Small intestine (tissue), 7 donors: ENCODE measurements at regions not wholly inside any gene's neighbourhood (a gene's known extent, or its start where the extent isn't known, plus 50 kb on each side); places are given as distances from the start of the nearest gene placed in this dataset.

Experiments
- DNase-seq, 2 donors: peaks; one replicate each; pipeline versions ENCODE4 v3.0.0 to v3.0.0-alpha.2; 2013
- FAIRE-seq: peaks from 2 replicates; lab custom pipeline; 2012; peaks lifted over from hg19 to GRCh38; lab: Jason Lieb, UNC
- H3K27ac ChIP-seq, 3 donors: one replicate each; pipeline ENCODE4 v1.5.1; 2013; ENCODE audit warnings: low read length in 2 of 3, mild to moderate bottlenecking in 2 of 3, control low read depth in 1 of 3, inconsistent platforms in 1 of 3, low read depth in 1 of 3, moderate library complexity in 1 of 3
- H3K27me3 ChIP-seq, 3 donors: one replicate each; pipeline ENCODE4 v1.6.1; 2013; ENCODE audit warnings: low read length in 3 of 3, inconsistent platforms in 1 of 3; ENCODE audit not compliant: control insufficient read depth in 3 of 3, insufficient read depth in 3 of 3
- H3K36me3 ChIP-seq, 3 donors: one replicate each; pipeline ENCODE4 v1.6.1; 2013; ENCODE audit warnings: low read length in 3 of 3, inconsistent platforms in 1 of 3, low read depth in 1 of 3, mild to moderate bottlenecking in 1 of 3, moderate library complexity in 1 of 3; ENCODE audit not compliant: control insufficient read depth in 3 of 3, insufficient read depth in 2 of 3
- H3K4me1 ChIP-seq, 3 donors: one replicate each; pipeline ENCODE4 v1.6.1; 2013; ENCODE audit warnings: low read length in 2 of 3, inconsistent platforms in 1 of 3, low read depth in 1 of 3, mild to moderate bottlenecking in 1 of 3, moderate library complexity in 1 of 3; ENCODE audit not compliant: control insufficient read depth in 3 of 3, insufficient read depth in 2 of 3
- H3K4me3 ChIP-seq, 3 donors: one replicate each; pipeline ENCODE4 v1.5.1; 2013; ENCODE audit warnings: low read length in 3 of 3, control low read depth in 1 of 3, inconsistent platforms in 1 of 3, low read depth in 1 of 3, mild to moderate bottlenecking in 1 of 3, moderate library complexity in 1 of 3
- H3K9me3 ChIP-seq, 2 donors: one replicate each; pipeline ENCODE4 v1.6.1; 2013; ENCODE audit warnings: low read depth in 1 of 2, low read length in 1 of 2; ENCODE audit not compliant: control insufficient read depth in 2 of 2, insufficient read depth in 1 of 2
- WGBS, 3 donors: extraction: QIAGEN DNeasy Blood & Tissue Kit; methylation state at CpG; one replicate each; pipeline ENCODE4 v1.1.7; 2013; 5-methylcytosine and 5-hydroxymethylcytosine counted together
- donor health status: healthy with polysubstance abuse.
- donor health status: control.
- donor health status: control.
- donor health status: Bipolar disorder and iron deficiency.
- donor health status: healthy.

DNA sequence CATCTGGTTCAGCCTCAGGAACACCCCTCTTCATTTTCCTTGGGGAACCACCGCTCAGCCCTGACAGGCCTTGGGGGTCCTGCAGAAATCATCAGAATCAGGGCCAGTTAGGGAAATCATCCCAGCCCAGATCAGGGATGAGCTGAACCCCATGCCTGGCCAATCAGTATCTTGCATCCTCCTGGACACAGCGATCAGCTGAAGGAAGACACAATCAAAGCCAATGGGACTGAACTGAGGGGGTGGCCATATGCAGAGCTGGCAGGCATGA, 395.4 kb downstream of the MATN1 start:
- FAIRE-seq (no peak), DNase-seq (no peak)
- H3K27ac ChIP-seq = no peak overlapping the region
- H3K9me3 ChIP-seq = no peaks in the 10 kb centered on the region
- H3K4me1 ChIP-seq = no peaks in the 10 kb centered on the region
- H3K27me3 ChIP-seq = no peaks in the 10 kb centered on the region
- no peaks in the 10 kb centered on the region for H3K36me3 ChIP-seq
- H3K4me3 ChIP-seq = no peak overlapping the region
- 86 to 98% (median 97%) methylated on average over 2 of the region's 2 CpGs for WGBS, 3 donors

- 60 to 70% (median 62%) methylated on average over 13 of the region's 13 CpGs for WGBS, 3 donors
- DNase-seq (no peak), FAIRE-seq (no peak)
- Histone ChIP-seq H3K4me3 (no peak overlapping the region), H3K9me3 (no peaks in the 10 kb centered on the region), H3K36me3 (no peaks in the 10 kb centered on the region), H3K27ac (no peak overlapping the region), H3K4me1 (no peaks in the 10 kb centered on the region), H3K27me3 (no peaks in the 10 kb centered on the region)
These were observed 395.9 kb downstream of the MATN1 start for GRCh38 chr1:30327370-30328099.

DNA sequence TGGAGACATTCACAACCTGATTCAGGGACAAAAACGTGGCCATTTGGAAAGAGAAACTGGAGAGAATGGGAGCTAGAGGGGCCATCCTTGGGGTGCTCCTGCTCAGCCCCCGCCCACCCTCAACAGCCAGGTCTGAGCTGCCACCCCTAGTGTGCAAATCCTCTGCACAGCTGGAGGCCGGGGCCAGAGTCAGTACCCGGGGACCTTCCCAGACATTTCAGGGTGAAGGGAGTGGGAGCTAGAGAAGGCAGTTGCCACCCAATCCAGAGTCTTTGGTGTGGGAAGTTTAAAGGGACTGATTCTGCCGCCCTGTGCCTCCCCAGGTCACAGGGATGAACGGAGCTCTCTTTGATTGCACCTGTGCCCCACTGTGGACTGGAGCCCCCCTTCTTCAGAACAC, 397.4 kb downstream of the MATN1 start:
- no peak for FAIRE-seq
- H3K9me3 ChIP-seq = no peaks in the 10 kb centered on the region
- WGBS, 3 donors = 45 to 66% (median 52%) methylated on average over 6 of the region's 6 CpGs
- no peak overlapping the region for H3K27ac ChIP-seq
- no peaks in the 10 kb centered on the region for H3K27me3 ChIP-seq
- H3K36me3 ChIP-seq = no peaks in the 10 kb centered on the region
- no peaks in the 10 kb centered on the region for H3K4me1 ChIP-seq
- H3K4me3 ChIP-seq = no peak overlapping the region
- no peak for DNase-seq

DNA sequence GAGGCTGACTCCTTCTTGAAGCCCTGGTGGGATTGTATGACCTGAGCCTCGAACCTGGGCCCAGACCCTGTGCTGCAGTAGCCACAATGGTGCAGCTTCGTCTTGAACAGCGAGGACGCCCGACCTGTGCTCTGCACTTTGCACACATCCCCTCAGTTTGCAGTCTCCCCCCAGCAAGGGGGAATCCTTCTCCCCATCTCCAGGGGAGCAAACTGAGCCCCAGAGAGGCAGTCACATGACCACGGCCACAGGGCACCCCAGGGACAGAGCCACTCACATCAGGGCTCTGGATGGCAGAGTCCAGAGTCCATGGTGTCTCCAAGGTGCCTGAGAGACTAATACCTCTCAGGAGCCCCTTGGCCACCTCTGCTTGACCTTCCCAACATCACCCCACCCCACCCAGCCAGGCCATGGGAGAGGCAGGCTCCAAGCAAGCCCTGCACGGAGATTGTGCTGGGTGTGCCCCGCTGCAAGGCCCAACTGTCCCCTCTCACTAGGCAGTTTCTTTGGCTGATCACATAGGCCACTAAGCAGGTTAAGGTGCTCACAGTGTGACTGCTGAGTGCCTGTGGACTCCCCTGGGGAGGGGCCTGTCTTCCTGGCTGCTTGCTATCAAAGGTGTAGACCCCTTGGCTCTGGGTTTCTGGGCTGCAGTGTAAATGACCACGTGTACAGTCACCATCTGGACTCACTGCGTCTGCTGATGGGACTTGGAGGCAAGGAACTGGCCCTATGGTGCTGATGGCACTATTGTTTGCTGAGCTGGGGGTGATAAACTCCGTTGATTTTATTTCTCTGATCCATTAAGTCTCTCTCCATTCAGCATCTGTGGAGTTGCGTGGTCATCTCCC, 398.1 kb downstream of the MATN1 start:
- Histone ChIP-seq H3K4me3 (no peak overlapping the region), H3K27me3 (peaks cover 0 to 2% (median 0%) of the 10 kb centered on the region in 3 donors), H3K4me1 (no peaks in the 10 kb centered on the region), H3K27ac (no peak overlapping the region), H3K36me3 (no peaks in the 10 kb centered on the region), H3K9me3 (no peaks in the 10 kb centered on the region)
- FAIRE-seq (no peak), DNase-seq (peak in 1 of 2 donors; percentile 12)
- WGBS, 3 donors = 66 to 77% (median 68%) methylated on average over 12 of the region's 12 CpGs

DNA sequence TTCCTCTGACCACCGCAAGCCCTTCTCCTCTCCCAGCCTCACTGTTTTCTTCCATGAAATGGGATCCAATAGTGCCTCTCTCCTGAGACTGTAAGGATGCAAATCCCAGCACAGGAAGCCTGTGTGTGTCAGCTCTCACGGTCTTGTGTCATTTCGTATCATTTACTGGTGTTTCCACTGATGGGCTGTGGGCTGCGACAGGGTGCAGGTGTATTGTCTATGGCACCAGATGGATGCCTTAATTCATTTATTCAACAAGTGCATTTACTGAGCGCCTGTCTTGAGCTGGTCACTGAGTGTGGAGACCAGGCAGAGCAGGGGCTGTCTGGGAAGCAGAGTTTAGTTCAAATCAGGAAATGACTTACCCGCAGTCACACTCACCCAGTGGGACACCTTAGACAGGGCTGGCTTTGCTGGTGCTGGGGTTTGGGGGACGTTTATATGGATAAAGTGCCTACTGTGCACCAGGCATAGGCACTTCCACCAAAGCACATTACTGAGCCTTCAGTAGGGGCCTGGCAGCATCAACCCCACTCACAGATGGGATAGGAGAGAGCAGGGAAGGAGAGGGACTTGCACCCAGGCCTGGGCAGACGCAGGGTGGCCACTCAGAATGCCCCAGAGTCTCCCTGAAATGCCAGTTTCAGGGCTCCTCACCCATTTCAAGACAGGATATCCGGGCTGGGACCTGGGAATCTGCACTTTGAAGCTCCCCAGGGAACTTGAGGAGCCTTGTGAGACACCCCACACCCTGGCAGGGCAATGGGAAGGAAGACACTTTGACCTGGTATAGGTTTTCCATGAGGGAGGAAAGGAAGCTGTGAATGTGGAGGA, 398.9 kb downstream of the MATN1 start:
- Histone ChIP-seq H3K9me3 (no peaks in the 10 kb centered on the region), H3K4me3 (no peak overlapping the region), H3K36me3 (no peaks in the 10 kb centered on the region), H3K4me1 (no peaks in the 10 kb centered on the region), H3K27ac (no peak overlapping the region), H3K27me3 (peaks cover 0 to 2% (median 0%) of the 10 kb centered on the region in 3 donors)
- WGBS, 3 donors = 71 to 81% (median 76%) methylated on average over 9 of the region's 9 CpGs
- FAIRE-seq (no peak), DNase-seq (no peak)

DNA sequence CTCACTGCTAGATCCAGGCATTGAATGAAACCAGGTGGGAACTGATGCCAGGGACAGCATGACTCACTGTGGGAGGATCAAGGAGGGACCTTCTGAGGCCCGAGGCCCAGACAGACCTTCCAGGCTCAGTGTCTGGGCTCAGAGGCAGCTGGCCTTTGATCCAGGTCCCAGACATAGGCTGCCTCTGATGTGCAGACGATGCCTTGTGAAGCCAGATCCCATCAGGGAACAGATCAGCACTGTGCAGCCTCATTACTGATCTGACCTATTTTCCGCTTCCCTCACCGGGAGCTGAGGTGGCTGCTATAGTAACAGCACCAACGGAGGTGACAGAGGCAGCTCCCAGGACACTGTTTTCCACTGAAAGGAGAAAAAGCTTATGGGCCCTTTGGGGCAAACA, 399.5 kb downstream of the MATN1 start:
- H3K27ac ChIP-seq = no peak overlapping the region
- FAIRE-seq = no peak
- no peaks in the 10 kb centered on the region for H3K9me3 ChIP-seq
- no peak for DNase-seq
- H3K4me3 ChIP-seq = no peak overlapping the region
- peaks cover 0 to 2% (median 0%) of the 10 kb centered on the region in 3 donors for H3K27me3 ChIP-seq
- no peaks in the 10 kb centered on the region for H3K4me1 ChIP-seq
- WGBS, 3 donors = 46 to 64% (median 49%) methylated on average over 5 of the region's 5 CpGs
- no peaks in the 10 kb centered on the region for H3K36me3 ChIP-seq

DNA sequence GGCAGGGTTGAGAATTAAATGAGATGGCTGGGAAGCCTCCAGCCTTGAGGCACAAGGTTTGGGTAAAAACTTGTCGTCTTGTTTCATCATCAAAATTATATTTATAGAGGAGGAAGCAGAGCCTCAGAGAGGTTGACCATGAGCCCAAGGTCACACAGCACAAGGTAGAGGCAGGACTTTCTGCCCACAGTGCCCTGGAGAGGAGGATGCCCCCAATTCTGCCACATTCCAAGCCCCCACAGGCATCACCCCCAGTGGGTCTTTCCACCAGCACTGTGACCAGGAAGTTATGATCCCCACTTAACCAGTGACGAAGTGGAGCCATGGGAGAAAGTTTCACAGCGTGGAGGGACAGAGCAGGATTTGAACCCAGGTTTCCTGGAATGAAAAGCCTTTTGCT, 400.0 kb downstream of the MATN1 start:
- WGBS, 3 donors = 61 to 81% (median 65%) methylated on average over 3 of the region's 3 CpGs
- DNase-seq (no peak), FAIRE-seq (no peak)
- no peak overlapping the region for H3K4me3 ChIP-seq
- no peak overlapping the region for H3K27ac ChIP-seq
- peaks cover 0 to 2% (median 0%) of the 10 kb centered on the region in 3 donors for H3K27me3 ChIP-seq
- H3K36me3 ChIP-seq = no peaks in the 10 kb centered on the region
- H3K4me1 ChIP-seq = no peaks in the 10 kb centered on the region
- no peaks in the 10 kb centered on the region for H3K9me3 ChIP-seq

- DNase-seq = no peak
- Histone ChIP-seq H3K27me3 (peaks cover 0 to 2% (median 1%) of the 10 kb centered on the region in 3 donors), H3K27ac (no peak overlapping the region), H3K4me3 (no peak overlapping the region), H3K9me3 (no peaks in the 10 kb centered on the region), H3K36me3 (no peaks in the 10 kb centered on the region), H3K4me1 (no peaks in the 10 kb centered on the region)
- FAIRE-seq = no peak
- WGBS, 3 donors = 71 to 77% (median 75%) methylated on average over 5 of the region's 5 CpGs
These were observed 400.5 kb downstream of the MATN1 start for GRCh38 chr1:30322859-30323257.
